ENCODE measurements at regions not wholly inside any gene's neighbourhood (a gene's known extent, or its start where the extent isn't known, plus 50 kb on each side); places are given as distances from the start of the nearest gene placed in this dataset.

DNA sequence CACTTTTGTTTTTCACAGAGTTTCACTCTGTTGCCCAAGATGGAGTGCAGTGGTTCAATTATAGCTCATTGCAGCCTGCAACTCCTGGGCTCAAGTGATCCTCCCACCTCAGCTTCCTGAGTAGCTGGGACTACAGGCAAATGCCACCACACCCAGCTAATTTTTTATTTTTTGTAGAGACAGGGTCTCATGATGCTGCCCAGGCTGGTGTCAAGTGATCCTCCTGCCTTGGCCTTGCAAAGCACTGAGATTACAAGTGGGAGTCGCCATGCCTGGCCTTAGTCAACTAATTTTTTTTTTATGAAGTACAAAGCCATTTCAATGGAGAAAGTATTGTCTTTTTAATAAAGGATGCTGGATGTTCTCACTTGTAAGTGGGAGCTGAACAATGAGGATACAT is 51.3 kb upstream of the UXT start:
- Histone ChIP-seq H3K9ac (ENCODE audit: low read depth, low read length, poor library complexity, severe bottlenecking) (no peak overlapping the region), H3K9me3 (ENCODE audit: insufficient read depth, low read depth, low read length) (no peaks in the 10 kb centered on the region), H2AFZ (ENCODE audit: low read length) (0 out of 2 replicates have a peak overlapping the region, but pooled peaks have one; percentile 49), H3K27me3 (ENCODE audit: insufficient read depth, low read length, poor library complexity, severe bottlenecking) (no peaks in the 10 kb centered on the region), H3K4me3 (ENCODE audit: low read length, poor library complexity, severe bottlenecking) (no peak overlapping the region), H3K36me3 (ENCODE audit: insufficient read depth, low read length) (no peaks in the 10 kb centered on the region), H3K4me1 (ENCODE audit: insufficient read depth, low read length, poor library complexity, severe bottlenecking) (no peaks in the 10 kb centered on the region), H4K20me1 (ENCODE audit: insufficient read depth, low read length, poor library complexity, severe bottlenecking) (no peaks in the 10 kb centered on the region), H3K4me2 (ENCODE audit: low read depth, low read length, poor library complexity, severe bottlenecking) (no peak overlapping the region), H3K79me2 (ENCODE audit: insufficient read depth, low read length) (no peaks in the 10 kb centered on the region), H3F3A (ENCODE audit: low read depth) (no peaks in the 10 kb centered on the region), H3K9me2 (replicated peaks; ENCODE audit: low read depth, low read length) (no peaks in the 10 kb centered on the region)
- no peak for TF ChIP-seq EZH2phosphoT487 (IDR thresholded peaks at IDR 0.05; ENCODE audit: borderline replicate concordance)
- TF ChIP-seq, protein P1, sequence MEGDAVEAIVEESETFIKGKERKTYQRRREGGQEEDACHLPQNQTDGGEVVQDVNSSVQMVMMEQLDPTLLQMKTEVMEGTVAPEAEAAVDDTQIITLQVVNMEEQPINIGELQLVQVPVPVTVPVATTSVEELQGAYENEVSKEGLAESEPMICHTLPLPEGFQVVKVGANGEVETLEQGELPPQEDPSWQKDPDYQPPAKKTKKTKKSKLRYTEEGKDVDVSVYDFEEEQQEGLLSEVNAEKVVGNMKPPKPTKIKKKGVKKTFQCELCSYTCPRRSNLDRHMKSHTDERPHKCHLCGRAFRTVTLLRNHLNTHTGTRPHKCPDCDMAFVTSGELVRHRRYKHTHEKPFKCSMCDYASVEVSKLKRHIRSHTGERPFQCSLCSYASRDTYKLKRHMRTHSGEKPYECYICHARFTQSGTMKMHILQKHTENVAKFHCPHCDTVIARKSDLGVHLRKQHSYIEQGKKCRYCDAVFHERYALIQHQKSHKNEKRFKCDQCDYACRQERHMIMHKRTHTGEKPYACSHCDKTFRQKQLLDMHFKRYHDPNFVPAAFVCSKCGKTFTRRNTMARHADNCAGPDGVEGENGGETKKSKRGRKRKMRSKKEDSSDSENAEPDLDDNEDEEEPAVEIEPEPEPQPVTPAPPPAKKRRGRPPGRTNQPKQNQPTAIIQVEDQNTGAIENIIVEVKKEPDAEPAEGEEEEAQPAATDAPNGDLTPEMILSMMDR (conservative IDR thresholded peaks at IDR 0.05; ENCODE audit: low read length), result no peak
